Hypothalamus (tissue), 51 donors: ENCODE measurements at regions not wholly inside any gene's neighbourhood (a gene's known extent, or its start where the extent isn't known, plus 50 kb on each side); places are given as distances from the start of the nearest gene placed in this dataset.

Experiments used
- DNase-seq, 51 donors: peaks; one replicate each; lab custom pipeline; 2025; lab: John Stamatoyannopoulos, UW

GRCh38 chrX:10288373-10288975 is 131.7 kb downstream of the CLCN4 start:
- DNase-seq, result no peak

DNA sequence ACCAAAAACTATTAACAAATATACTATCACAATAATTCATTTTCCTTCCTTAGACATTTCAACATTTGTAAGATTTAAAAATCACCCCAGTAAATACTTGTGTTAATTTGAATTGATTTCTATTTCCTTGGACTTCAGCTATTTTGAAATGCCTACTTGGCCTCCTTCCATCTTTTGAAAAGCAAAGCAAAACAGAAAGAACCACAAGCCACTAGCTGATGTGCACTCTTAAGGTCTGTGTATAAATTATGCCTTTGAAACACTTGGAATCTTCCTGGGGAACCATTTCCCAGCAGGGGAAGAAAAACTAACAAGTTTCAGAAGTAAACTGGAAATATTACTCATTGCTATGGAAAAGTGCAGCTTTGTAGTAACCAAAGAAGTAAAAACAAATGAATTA is 139.8 kb downstream of the CLCN4 start:
- no peak for DNase-seq

- DNase-seq, result no peak
Observed at GRCh38 chrX:10310511-10310910, 153.7 kb downstream of the CLCN4 start.

DNA sequence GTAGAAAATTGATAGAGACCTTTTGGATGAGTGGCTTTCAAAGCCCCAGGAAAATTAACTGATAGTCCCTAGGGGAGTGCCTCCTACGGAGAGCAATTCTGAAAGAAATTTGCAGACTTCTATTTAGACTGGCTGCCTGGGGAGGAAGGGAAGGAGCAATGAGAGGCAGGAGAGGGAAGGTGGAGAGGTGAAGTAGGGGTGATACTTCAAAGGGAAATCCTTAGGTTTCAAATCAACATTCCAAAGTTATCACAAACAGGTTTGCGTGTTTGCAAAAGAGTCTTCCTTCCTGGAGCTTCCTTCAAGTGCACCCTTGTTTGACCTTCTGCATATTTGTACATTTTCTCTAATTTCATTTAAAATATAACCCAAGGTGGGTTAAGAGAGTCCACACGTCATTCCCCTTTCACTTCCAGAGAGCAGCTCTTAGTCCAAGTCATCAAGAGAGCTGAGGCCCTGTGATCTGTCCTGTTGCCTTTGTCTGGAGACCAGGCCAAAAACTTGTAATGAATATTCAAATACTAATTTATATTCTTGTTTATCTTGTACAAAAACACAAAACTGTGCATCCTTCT is 157.8 kb downstream of the CLCN4 start:
- no peak for DNase-seq

- DNase-seq, result no peak
Observed at GRCh38 chrX:10325611-10326010, 168.8 kb downstream of the CLCN4 start.

GRCh38 chrX:10326578-10326977 is 169.8 kb downstream of the CLCN4 start:
- peak in 8 of 51 donors; percentile 0 to 4 (median 0) for DNase-seq

DNA sequence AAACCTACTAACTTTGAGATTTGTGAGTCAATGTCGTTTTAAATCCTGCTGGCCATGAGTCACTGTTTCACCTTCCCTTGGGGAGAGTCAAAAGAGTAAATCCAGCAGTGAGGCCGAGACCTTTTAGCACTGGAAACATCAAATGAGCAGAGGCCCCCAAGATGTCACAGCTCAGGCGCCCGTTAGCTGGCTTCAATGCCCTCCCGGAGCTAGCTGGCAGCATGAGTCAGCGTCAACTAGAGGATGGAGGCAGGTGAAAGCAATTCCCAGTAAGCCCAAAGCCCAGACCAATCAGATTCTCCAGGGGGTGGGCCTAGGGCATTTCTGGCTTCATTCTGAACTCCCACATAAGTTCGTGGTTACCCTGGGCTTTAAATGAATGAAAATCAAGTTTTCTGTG is 170.9 kb downstream of the CLCN4 start:
- DNase-seq, result no peak

DNA sequence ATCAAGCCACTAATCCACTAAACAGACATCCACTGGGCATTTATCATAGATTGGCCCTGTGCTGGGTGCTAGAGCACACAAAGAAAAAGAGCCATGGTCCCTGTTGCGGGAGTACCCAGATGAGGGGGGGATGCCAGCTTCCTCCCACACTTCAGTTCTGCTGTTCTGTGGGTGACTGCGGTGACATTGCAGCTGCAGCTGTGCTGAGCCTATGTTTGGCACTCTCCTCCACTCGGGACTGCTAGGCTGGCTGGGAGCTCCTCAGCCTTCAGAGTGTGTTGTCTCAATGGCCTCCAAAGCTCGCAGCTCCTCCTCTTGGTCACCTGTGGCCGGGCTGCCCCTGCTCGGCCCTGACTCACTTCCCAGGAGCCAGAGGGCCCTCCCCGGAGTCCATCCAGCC is 173.2 kb downstream of the CLCN4 start:
- DNase-seq, result no peak

GRCh38 chrX:10341309-10341708 is 184.5 kb downstream of the CLCN4 start:
- DNase-seq, result no peak

- no peak for DNase-seq
Observed at GRCh38 chrX:10350221-10350620, 193.4 kb downstream of the CLCN4 start.

DNA sequence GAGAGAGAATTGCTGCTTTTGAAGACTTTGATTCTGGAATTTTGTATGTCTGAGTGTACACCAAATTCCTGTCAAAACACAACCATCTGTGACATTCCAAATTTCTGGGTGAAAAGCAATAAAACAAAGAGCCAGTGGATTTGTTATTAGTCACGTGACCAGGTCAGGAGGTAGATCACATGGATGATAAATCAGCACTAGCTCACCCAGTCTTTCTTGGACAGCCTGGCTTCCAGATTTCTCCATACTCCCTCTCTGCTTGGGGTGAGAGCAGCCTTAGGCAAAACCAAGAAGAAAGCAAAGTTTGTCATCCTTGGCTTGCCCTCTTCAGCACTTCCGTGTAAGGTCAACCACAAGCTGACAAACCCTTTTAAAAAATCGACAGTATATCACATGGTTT is 194.2 kb downstream of the CLCN4 start:
- no peak for DNase-seq

DNA sequence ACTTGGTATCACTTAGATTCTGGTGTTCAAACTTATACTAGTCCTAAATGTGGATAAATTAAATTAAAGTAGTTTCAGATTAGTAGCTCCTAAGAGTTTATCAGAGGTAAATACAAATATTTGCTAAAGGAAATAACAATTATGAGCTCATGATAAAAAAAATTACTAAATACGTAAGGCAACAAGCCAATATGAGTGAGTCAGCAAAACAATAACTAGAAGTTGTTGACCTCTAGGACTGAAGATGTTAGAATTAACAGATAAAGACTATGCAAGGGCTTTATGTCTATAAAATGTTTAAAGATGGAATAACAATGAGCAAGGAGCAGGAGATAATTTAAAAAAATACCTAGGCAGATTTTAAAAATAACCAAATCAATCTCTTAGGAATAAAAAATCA is 195.8 kb downstream of the CLCN4 start:
- DNase-seq, result no peak

DNA sequence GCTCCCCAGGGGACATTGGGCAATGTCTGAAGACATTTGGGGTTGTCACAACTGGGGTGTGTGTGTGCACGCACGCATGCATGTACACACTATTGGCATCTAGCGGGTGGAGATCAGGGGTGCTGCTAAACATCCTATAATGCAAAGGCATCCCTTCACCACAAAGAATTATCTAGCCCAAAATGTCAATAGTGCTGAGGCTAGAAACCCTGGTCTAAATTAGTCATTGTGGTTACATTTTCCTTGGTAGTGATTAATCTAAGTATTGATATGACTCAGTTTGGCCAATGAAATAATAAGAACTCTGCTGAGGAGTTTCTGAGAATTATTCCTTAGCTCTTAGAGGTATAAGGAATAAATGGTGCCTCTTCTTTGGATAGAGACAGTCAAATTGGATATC is 200.2 kb downstream of the CLCN4 start:
- DNase-seq, result no peak

- DNase-seq, result no peak
Observed at GRCh38 chrX:10358958-10359357, 202.2 kb downstream of the CLCN4 start.

- peak in 17 of 51 donors; percentile 0 to 7 (median 1) for DNase-seq
Observed at GRCh38 chrX:10360116-10360515, 203.3 kb downstream of the CLCN4 start.

DNA sequence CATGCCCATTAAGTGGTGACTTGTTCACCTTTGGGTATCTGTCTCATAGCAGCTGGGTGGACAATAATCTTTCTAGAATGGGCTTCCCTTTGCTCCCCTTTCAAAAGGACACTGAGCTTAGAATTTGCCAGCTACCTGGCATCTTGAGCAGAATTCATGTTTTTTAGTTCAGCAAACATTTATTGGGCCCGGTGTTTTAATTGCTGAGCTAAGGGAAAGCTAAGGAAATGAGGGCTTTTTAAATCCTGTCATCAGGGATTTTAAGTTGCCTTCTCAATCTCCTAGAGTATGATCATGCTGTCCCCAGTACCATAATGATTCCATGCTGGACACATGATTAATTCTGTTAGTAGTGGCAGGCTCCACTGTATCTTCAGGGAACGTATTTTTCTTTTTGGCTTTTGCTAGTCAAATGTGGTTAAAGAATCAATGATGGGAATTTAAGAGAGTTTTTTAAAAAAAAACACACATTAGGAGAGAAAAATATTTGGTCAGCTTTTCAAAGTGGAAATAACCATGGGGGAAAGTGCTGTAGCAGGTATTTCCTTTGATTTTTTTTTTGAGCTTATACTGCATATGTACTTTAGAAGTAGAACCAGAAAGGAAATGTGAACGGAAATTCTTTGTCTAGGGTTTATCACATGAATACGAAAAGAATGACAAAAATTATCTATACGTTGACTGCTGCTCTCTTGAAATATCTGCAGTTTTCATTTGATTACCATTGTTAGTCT is 208.9 kb downstream of the CLCN4 start:
- DNase-seq, result no peak

GRCh38 chrX:10367406-10367805 is 210.6 kb downstream of the CLCN4 start:
- DNase-seq, result no peak

GRCh38 chrX:10370976-10371375 is 214.2 kb downstream of the CLCN4 start:
- no peak for DNase-seq

GRCh38 chrX:10377427-10377826 is 220.7 kb downstream of the CLCN4 start:
- DNase-seq, result no peak

DNA sequence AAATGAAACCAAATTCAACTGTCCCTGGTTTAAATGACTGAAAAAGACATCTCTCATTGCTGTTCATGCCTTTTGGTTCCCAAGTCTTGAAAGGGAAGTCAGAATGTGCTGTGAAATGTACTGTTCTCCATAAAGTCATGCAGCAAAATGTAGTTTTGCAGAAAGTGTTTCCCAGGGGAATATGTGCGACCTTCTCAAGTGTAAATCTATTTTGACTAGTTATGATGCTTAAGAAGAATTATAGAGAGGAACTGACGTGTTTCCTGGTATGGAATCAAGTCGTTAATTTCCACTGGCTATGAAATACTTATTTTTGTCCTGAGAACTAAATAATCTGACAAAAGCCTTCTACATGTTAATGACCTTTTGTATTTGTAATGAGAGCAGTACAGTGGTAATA is 223.1 kb downstream of the CLCN4 start:
- no peak for DNase-seq

DNA sequence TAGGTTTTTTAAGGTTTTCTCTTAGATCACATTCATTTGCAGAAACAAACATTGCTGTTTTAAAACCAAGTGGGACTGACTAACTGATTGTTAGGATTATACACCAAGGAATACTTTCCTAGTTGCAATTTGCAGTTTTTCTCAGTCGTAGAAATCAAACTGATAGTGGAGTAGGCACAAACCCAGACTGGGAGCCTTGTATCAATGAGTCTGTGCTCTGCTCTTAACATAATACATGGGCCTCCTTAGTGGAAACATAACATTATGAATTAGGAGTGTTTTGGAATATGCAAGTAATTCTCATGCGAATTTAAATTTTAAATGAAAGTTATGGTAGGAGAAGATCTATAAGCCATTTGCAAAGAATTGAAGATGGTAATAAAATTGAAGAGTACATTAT is 223.5 kb downstream of the CLCN4 start:
- no peak for DNase-seq

- no peak for DNase-seq
Observed at GRCh38 chrX:10381193-10381592, 224.4 kb downstream of the CLCN4 start.
